HCT116 (cell line): ENCODE measurements at regions not wholly inside any gene's neighbourhood (a gene's known extent, or its start where the extent isn't known, plus 50 kb on each side); places are given as distances from the start of the nearest gene placed in this dataset.
A peak's percentile ranks its signal among the peaks of the same experiment; 100 is the strongest.

Experiments
- ATAC-seq: fragments of 200-7000 bp; cut with Tn5 transposase; 2 replicates; pipeline ENCODE4 v1.9.1; 2020; ENCODE audit warnings: mild to moderate bottlenecking, moderate library complexity
- BruUV-seq: library from RNA; stranded (reverse); fragments of 400-500 nt; replicated peaks from 2 replicates; lab custom pipeline; 2021; lab: Mats Ljungman, UMichigan
- CTCF ChIA-PET: fragments of 300-600 bp; sonication (Branson Sonifier 250); formaldehyde crosslinking; loops from one replicate; lab custom pipeline; 2021; ENCODE audit warnings: antibody characterized with exemption; lab: Charles Lee
- POLR2A ChIA-PET: fragments of 300-600, 350-600 bp; sonication (Branson Sonifier 250); formaldehyde crosslinking; loops from one replicate; lab custom pipeline; 2021; ENCODE audit warnings: antibody characterized with exemption; lab: Charles Lee
- RAD21 ChIA-PET, 2 experiments: fragments of 300-600 bp; sonication (Branson Sonifier 250); formaldehyde crosslinking; loops; one replicate each; lab custom pipeline; 2023; ENCODE audit warnings: low total read pairs in 2 of 2; ENCODE audit not compliant: uncharacterized antibody in 2 of 2, unreplicated experiment in 2 of 2, low non-redundant PET in 1 of 2; lab: Charles Lee
- DNase-seq: peaks from one replicate; pipeline ENCODE4 v3.0.0-alpha.2; 2010; ENCODE audit warnings: low read depth, low spot score
- H2AFZ ChIP-seq: fragments of 200-600 bp; shearing (Covaris generic), sonication (generic); 2 replicates; pipeline ENCODE4 v1.6.1; 2017; ENCODE audit warnings: low read depth, mixed run types, mixed read lengths, antibody characterized with exemption, low read length; ENCODE audit not compliant: poor library complexity, severe bottlenecking
- H3K27ac ChIP-seq: 2 replicates; pipeline ENCODE4 v1.5.1; 2012; ENCODE audit warnings: low read depth, low read length
- H3K27me3 ChIP-seq: fragments of 200-600 bp; sonication (generic); 2 replicates; pipeline ENCODE4 v1.6.1; 2016; ENCODE audit warnings: mixed run types, low read length, mixed read lengths; ENCODE audit not compliant: insufficient read depth
- H3K36me3 ChIP-seq, 2 experiments: fragments of 200-500 bp in 1 of 2; fragments of 200-600 bp in 1 of 2; sonication (Bioruptor generic) in 1 of 2; sonication (generic) in 1 of 2; 2 replicates each; pipeline versions ENCODE4 v1.5.1 to v1.6.1; 2014 to 2016; ENCODE audit warnings: low read length in 2 of 2, inconsistent platforms in 1 of 2, mixed read lengths in 1 of 2, mixed run types in 1 of 2; ENCODE audit not compliant: insufficient read depth in 2 of 2, control insufficient read depth in 1 of 2
- H3K4me1 ChIP-seq, 2 experiments: fragments of 200-600 bp in 1 of 2; sonication (generic) in 1 of 2; 2 replicates each; pipeline versions ENCODE4 v1.5.1 to v1.6.1; 2012 to 2017; ENCODE audit warnings: low read length in 2 of 2, inconsistent platforms in 1 of 2, mild to moderate bottlenecking in 1 of 2, mixed read lengths in 1 of 2, mixed run types in 1 of 2, moderate library complexity in 1 of 2; ENCODE audit not compliant: insufficient read depth in 2 of 2, control insufficient read depth in 1 of 2
- H3K4me2 ChIP-seq: fragments of 200-600 bp; sonication (generic); 2 replicates; pipeline ENCODE4 v1.6.1; 2017; ENCODE audit warnings: mixed run types, low read length, mixed read lengths
- H3K4me3 ChIP-seq, 2 experiments: fragments of 200-600 bp in 1 of 2; sonication (generic) in 1 of 2; replicated peaks in 1 of 2; 2 replicates each; pipeline ENCODE4 v1.5.1; 2011 to 2016; ENCODE audit warnings: low read length in 2 of 2, control low read depth in 1 of 2, low read depth in 1 of 2, mild to moderate bottlenecking in 1 of 2, mixed read lengths in 1 of 2, mixed run types in 1 of 2
- H3K79me2 ChIP-seq: fragments of 200-600 bp; sonication (generic); 2 replicates; pipeline ENCODE4 v1.6.1; 2017; ENCODE audit warnings: mild to moderate bottlenecking, mixed run types, low read length, moderate library complexity, mixed read lengths; ENCODE audit not compliant: insufficient read depth
- H3K9ac ChIP-seq: fragments of 200-600 bp; sonication (generic); 2 replicates; pipeline ENCODE4 v1.6.1; 2016; ENCODE audit warnings: low read length, mixed read lengths
- H3K9me2 ChIP-seq: fragments of 200-600 bp; sonication (generic), shearing (Covaris generic); 2 replicates; pipeline ENCODE4 v1.6.1; 2017; ENCODE audit warnings: mixed run types, mild to moderate bottlenecking, moderate library complexity; ENCODE audit not compliant: insufficient read depth
- H3K9me3 ChIP-seq, 2 experiments: fragments of 200-500 bp in 1 of 2; fragments of 200-600 bp in 1 of 2; sonication (Bioruptor generic) in 1 of 2; sonication (generic) in 1 of 2; 2 replicates each; pipeline ENCODE4 v1.6.1; 2014 to 2017; ENCODE audit warnings: low read length in 2 of 2, mixed read lengths in 2 of 2, inconsistent platforms in 1 of 2, low read depth in 1 of 2, mild to moderate bottlenecking in 1 of 2, mixed run types in 1 of 2, moderate library complexity in 1 of 2; ENCODE audit not compliant: control insufficient read depth in 1 of 2, insufficient read depth in 1 of 2
- H4K20me1 ChIP-seq: fragments of 200-600 bp; sonication (generic), shearing (Covaris generic); 2 replicates; pipeline ENCODE4 v1.6.1; 2017; ENCODE audit warnings: mixed run types, mild to moderate bottlenecking, moderate library complexity; ENCODE audit not compliant: insufficient read depth
- ELF1 ChIP-seq: IDR thresholded peaks from 2 replicates; pipeline ENCODE4 v1.6.1; 2012; ENCODE audit warnings: low read depth, borderline replicate concordance
- POLR2A ChIP-seq: IDR thresholded peaks from 2 replicates; pipeline ENCODE4 v1.7.0; 2011; ENCODE audit warnings: borderline replicate concordance; ENCODE audit not compliant: insufficient read depth, insufficient read length; ENCODE audit errors: extremely low read depth
- POLR2AphosphoS5 ChIP-seq: IDR thresholded peaks from 2 replicates; pipeline ENCODE4 v1.6.1; 2011; ENCODE audit warnings: mild to moderate bottlenecking, low read depth, low read length, moderate library complexity
- RAD21 ChIP-seq: IDR thresholded peaks from 2 replicates; pipeline ENCODE4 v1.6.1; 2012; ENCODE audit warnings: low read depth, mild to moderate bottlenecking
- SP1 ChIP-seq: IDR thresholded peaks from 2 replicates; pipeline ENCODE4 v1.6.1; 2012; ENCODE audit warnings: low read depth
- SRF ChIP-seq: IDR thresholded peaks from 2 replicates; pipeline ENCODE4 v1.6.1; 2012; ENCODE audit warnings: low read depth
- TCF7L2 ChIP-seq: IDR thresholded peaks from 2 replicates; pipeline ENCODE4 v1.7.0; 2011; ENCODE audit warnings: borderline replicate concordance, inconsistent platforms; ENCODE audit not compliant: insufficient read depth, insufficient read length; ENCODE audit errors: extremely low read depth
- YY1 ChIP-seq: IDR thresholded peaks from 2 replicates; pipeline ENCODE4 v1.6.1; 2011; ENCODE audit warnings: low read length, low read depth, moderate library complexity, mild to moderate bottlenecking; ENCODE audit not compliant: insufficient replicate concordance; ENCODE audit errors: extremely low read depth
- intact Hi-C: fragments of 100-400 bp; cut with micrococcal nuclease; formaldehyde crosslinking; loops from 2 replicates; pipeline ENCODE4 v1.10.0; 2022
- TF ChIP-seq, protein P1 (sequence below): IDR thresholded peaks from 2 replicates; pipeline ENCODE4 v1.6.1; 2011; ENCODE audit warnings: mild to moderate bottlenecking, low read length, moderate library complexity; ENCODE audit not compliant: insufficient replicate concordance; ENCODE audit errors: extremely low read depth

GRCh38 chr4:74654230-74654681, 140.1 kb downstream of the BTC start:
- ChIA-PET POLR2A (interaction anchor here (0.7 to 5.4 kb wide), 15 partner anchors 11 to 290 kb away, joined by 3 to 65 read pairs (median 8); partner anchors contain the start of genes AREG and EREG), RAD21 (interaction anchor here in 1 of 2 experiments (0.5 kb wide), 1 partner anchor 334 kb away, joined by 3 read pairs; no protein-coding TSS in a partner anchor), CTCF (interaction anchor here (1.1 to 1.4 kb wide), 4 partner anchors 10 to 31 kb away, joined by 3 to 5 read pairs (median 4); no protein-coding TSS in a partner anchor)
- H4K20me1 ChIP-seq = no peaks in the 10 kb centered on the region
- DNase-seq (peak; percentile 96), ATAC-seq (peak; percentile 78)
- H3K4me3 ChIP-seq = peak overlapping the region; percentile 1 to 14; a peak in 2 of 4 replicates
- intact Hi-C loops = loop anchor here (1.0 kb wide), 2 partner anchors 19 to 30 kb away; no protein-coding TSS in a partner anchor
- H3K27ac ChIP-seq = peak overlapping the region; percentile 93
- H3K27me3 ChIP-seq = no peaks in the 10 kb centered on the region
- H3K36me3 ChIP-seq = no peaks in the 10 kb centered on the region
- H3K4me1 ChIP-seq = peaks cover 60 to 92% of the 10 kb centered on the region in 2 experiments
- H3K79me2 ChIP-seq = peaks cover 25% of the 10 kb centered on the region
- TF ChIP-seq RAD21 = no peak
- peak; percentile 74 for TF ChIP-seq POLR2AphosphoS5
- TF ChIP-seq ELF1 = no peak
- TF ChIP-seq TCF7L2 = peak; percentile 86
- TF ChIP-seq SP1 = no peak
- no peak for TF ChIP-seq SRF
- peak; percentile 10 for TF ChIP-seq POLR2A
- TF ChIP-seq, protein P1, sequence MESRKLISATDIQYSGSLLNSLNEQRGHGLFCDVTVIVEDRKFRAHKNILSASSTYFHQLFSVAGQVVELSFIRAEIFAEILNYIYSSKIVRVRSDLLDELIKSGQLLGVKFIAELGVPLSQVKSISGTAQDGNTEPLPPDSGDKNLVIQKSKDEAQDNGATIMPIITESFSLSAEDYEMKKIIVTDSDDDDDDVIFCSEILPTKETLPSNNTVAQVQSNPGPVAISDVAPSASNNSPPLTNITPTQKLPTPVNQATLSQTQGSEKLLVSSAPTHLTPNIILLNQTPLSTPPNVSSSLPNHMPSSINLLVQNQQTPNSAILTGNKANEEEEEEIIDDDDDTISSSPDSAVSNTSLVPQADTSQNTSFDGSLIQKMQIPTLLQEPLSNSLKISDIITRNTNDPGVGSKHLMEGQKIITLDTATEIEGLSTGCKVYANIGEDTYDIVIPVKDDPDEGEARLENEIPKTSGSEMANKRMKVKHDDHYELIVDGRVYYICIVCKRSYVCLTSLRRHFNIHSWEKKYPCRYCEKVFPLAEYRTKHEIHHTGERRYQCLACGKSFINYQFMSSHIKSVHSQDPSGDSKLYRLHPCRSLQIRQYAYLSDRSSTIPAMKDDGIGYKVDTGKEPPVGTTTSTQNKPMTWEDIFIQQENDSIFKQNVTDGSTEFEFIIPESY = no peak
- TF ChIP-seq YY1 = no peak
- no peak overlapping the region for H2AFZ ChIP-seq
- H3K9ac ChIP-seq = peak overlapping the region; percentile 68
- H3K9me2 ChIP-seq = no peaks in the 10 kb centered on the region
- H3K4me2 ChIP-seq = peak overlapping the region; percentile 62
- BruUV-seq = no TSS peak
- H3K9me3 ChIP-seq = no peaks in the 10 kb centered on the region
